IMR-90 (cell line): ENCODE measurements at regions not wholly inside any gene's neighbourhood (a gene's known extent, or its start where the extent isn't known, plus 50 kb on each side); places are given as distances from the start of the nearest gene placed in this dataset.

Experiments
- ATAC-seq: fragments of 200-7000 bp; cut with Tn5 transposase; 2 replicates; pipeline ENCODE4 v1.9.1; 2020; ENCODE audit warnings: low read depth, mild to moderate bottlenecking, moderate library complexity
- BruUV-seq: library from RNA; stranded (reverse); fragments of 400-500 nt; replicated peaks from 2 replicates; lab custom pipeline; 2021; lab: Mats Ljungman, UMichigan
- CTCF ChIA-PET: fragments of 300-600 bp; formaldehyde crosslinking; extraction: SDS; loops from one replicate; lab custom pipeline; 2021; ENCODE audit warnings: antibody characterized with exemption; lab: Yijun Ruan, JAX
- POLR2A ChIA-PET: fragments of 300-600 bp; sonication (Branson Sonifier 250); formaldehyde crosslinking; loops from one replicate; lab custom pipeline; 2022; ENCODE audit warnings: antibody characterized with exemption; ENCODE audit not compliant: unreplicated experiment; lab: Charles Lee
- DNase-seq: peaks from one replicate; pipeline ENCODE4 v3.0.0; 2013
- H2AFZ ChIP-seq: replicated peaks from 2 replicates; pipeline ENCODE3; 2013; ENCODE audit warnings: low read length, mild to moderate bottlenecking; ENCODE audit not compliant: poor library complexity
- H2AK5ac ChIP-seq: 2 replicates; pipeline ENCODE4 v1.6.1; 2013; ENCODE audit warnings: low read depth, low read length, inconsistent platforms
- H2AK9ac ChIP-seq: replicated peaks from 2 replicates; pipeline ENCODE3; 2013; ENCODE audit warnings: mild to moderate bottlenecking, low read depth, low read length, moderate library complexity; ENCODE audit not compliant: poor library complexity
- H2BK120ac ChIP-seq: 2 replicates; pipeline ENCODE4 v1.6.1; 2013; ENCODE audit warnings: low read depth, low read length, inconsistent platforms
- H2BK15ac ChIP-seq: 3 replicates; pipeline ENCODE4 v1.6.1; 2013; ENCODE audit warnings: low read depth, low read length, inconsistent platforms
- H2BK20ac ChIP-seq: 2 replicates; pipeline ENCODE4 v1.6.1; 2013; ENCODE audit warnings: low read depth, mild to moderate bottlenecking, inconsistent platforms, low read length, moderate library complexity
- H2BK5ac ChIP-seq: 2 replicates; pipeline ENCODE4 v1.6.1; 2013; ENCODE audit warnings: mild to moderate bottlenecking, low read depth, low read length, inconsistent platforms; ENCODE audit not compliant: poor library complexity, severe bottlenecking
- H3K14ac ChIP-seq: replicated peaks from 2 replicates; pipeline ENCODE4 v1.6.1; 2013; ENCODE audit warnings: low read depth, low read length, inconsistent platforms
- H3K18ac ChIP-seq: 2 replicates; pipeline ENCODE4 v1.6.1; 2013; ENCODE audit warnings: low read depth, low read length, control low read depth
- H3K23ac ChIP-seq: 2 replicates; pipeline ENCODE4 v1.6.1; 2013; ENCODE audit warnings: low read depth, low read length, inconsistent platforms
- H3K27ac ChIP-seq: 2 replicates; pipeline ENCODE4 v1.5.1; 2013; ENCODE audit warnings: mild to moderate bottlenecking, control low read depth, low read length; ENCODE audit not compliant: insufficient read depth
- H3K27me3 ChIP-seq: 2 replicates; pipeline ENCODE4 v1.6.1; 2013; ENCODE audit warnings: low read length; ENCODE audit not compliant: control insufficient read depth, insufficient read depth
- H3K36me3 ChIP-seq: 2 replicates; pipeline ENCODE4 v1.6.1; 2013; ENCODE audit warnings: low read length, mixed read lengths; ENCODE audit not compliant: control insufficient read depth, insufficient read depth
- H3K4ac ChIP-seq: 2 replicates; pipeline ENCODE4 v1.6.1; 2013; ENCODE audit warnings: low read depth, low read length, inconsistent platforms
- H3K4me1 ChIP-seq: 2 replicates; pipeline ENCODE4 v1.6.1; 2013; ENCODE audit warnings: low read length, mixed read lengths; ENCODE audit not compliant: control insufficient read depth, insufficient read depth
- H3K4me2 ChIP-seq: 2 replicates; pipeline ENCODE4 v1.6.1; 2013; ENCODE audit warnings: low read depth, mild to moderate bottlenecking, control low read depth, low read length, moderate library complexity
- H3K4me3 ChIP-seq: 2 replicates; pipeline ENCODE4 v1.5.1; 2013; ENCODE audit warnings: low read depth, mild to moderate bottlenecking, control low read depth, low read length, moderate library complexity; ENCODE audit not compliant: insufficient read depth
- H3K56ac ChIP-seq: 2 replicates; pipeline ENCODE4 v1.6.1; 2013; ENCODE audit warnings: low read length, inconsistent platforms; ENCODE audit not compliant: insufficient read depth; ENCODE audit errors: extremely low read depth
- H3K79me1 ChIP-seq, 2 experiments: 2 replicates each; pipeline ENCODE4 v1.6.1; 2013; ENCODE audit warnings: low read length in 2 of 2, inconsistent platforms in 1 of 2, low read depth in 1 of 2
- H3K9ac ChIP-seq: 2 replicates; pipeline ENCODE4 v1.6.1; 2013; ENCODE audit warnings: low read depth, low read length, control low read depth
- H3K9me1 ChIP-seq: 2 replicates; pipeline ENCODE4 v1.6.1; 2013; ENCODE audit warnings: low read length, inconsistent platforms; ENCODE audit not compliant: insufficient read depth
- H3K9me3 ChIP-seq: 2 replicates; pipeline ENCODE4 v1.6.1; 2013; ENCODE audit warnings: low read length; ENCODE audit not compliant: control insufficient read depth, insufficient read depth
- H4K20me1 ChIP-seq: 2 replicates; pipeline ENCODE4 v1.6.1; 2013; ENCODE audit warnings: low read length, inconsistent platforms; ENCODE audit not compliant: insufficient read depth
- H4K5ac ChIP-seq: 2 replicates; pipeline ENCODE4 v1.6.1; 2013; ENCODE audit warnings: mild to moderate bottlenecking, low read depth, low read length, control low read depth
- H4K8ac ChIP-seq, 2 experiments: 2 replicates each; pipeline ENCODE4 v1.6.1; 2013; ENCODE audit warnings: low read depth in 2 of 2, low read length in 2 of 2, control low read depth in 1 of 2, inconsistent platforms in 1 of 2
- H4K91ac ChIP-seq: 2 replicates; pipeline ENCODE4 v1.6.1; 2013; ENCODE audit warnings: low read depth, low read length, inconsistent platforms; ENCODE audit not compliant: insufficient read depth
- BHLHE40 ChIP-seq: fragments of 150-350 bp; IDR thresholded peaks from 2 replicates; pipeline ENCODE4 v1.6.1; 2016; ENCODE audit warnings: mild to moderate bottlenecking, low read depth, low read length
- CTCF ChIP-seq: conservative IDR thresholded peaks from 2 replicates; pipeline ENCODE4 v1.5.1; 2012; ENCODE audit warnings: mild to moderate bottlenecking, low read depth, low read length, improper control_type of control experiment
- ELK1 ChIP-seq: fragments of 150-350 bp; IDR thresholded peaks from 2 replicates; pipeline ENCODE4 v1.6.1; 2016; ENCODE audit warnings: low read depth, mild to moderate bottlenecking, low read length, moderate library complexity, borderline replicate concordance
- FOS ChIP-seq: fragments of 150-350 bp; IDR thresholded peaks from 2 replicates; pipeline ENCODE4 v1.6.1; 2016; ENCODE audit warnings: low read depth, low read length
- MAFK ChIP-seq: IDR thresholded peaks from 2 replicates; pipeline ENCODE4 v1.6.1; 2012; ENCODE audit warnings: low read depth, low read length, improper control_type of control experiment
- MAZ ChIP-seq: IDR thresholded peaks from 2 replicates; pipeline ENCODE4 v1.6.1; 2012; ENCODE audit warnings: low read depth, mild to moderate bottlenecking, low read length, improper control_type of control experiment, moderate library complexity, borderline replicate concordance
- MXI1 ChIP-seq: IDR thresholded peaks from 2 replicates; pipeline ENCODE4 v1.6.1; 2012; ENCODE audit warnings: low read depth, mild to moderate bottlenecking, low read length, moderate library complexity, borderline replicate concordance
- POLR2A ChIP-seq: IDR thresholded peaks from 2 replicates; pipeline ENCODE4 v1.6.1; 2012; ENCODE audit warnings: mild to moderate bottlenecking, low read depth, low read length
- RCOR1 ChIP-seq: IDR thresholded peaks from 2 replicates; pipeline ENCODE4 v1.6.1; 2012; ENCODE audit warnings: mild to moderate bottlenecking, low read length, improper control_type of control experiment; ENCODE audit not compliant: insufficient replicate concordance
- RFX5 ChIP-seq: IDR thresholded peaks from 2 replicates; pipeline ENCODE4 v1.8.0; 2012; ENCODE audit warnings: low read depth, mild to moderate bottlenecking, low read length, moderate library complexity
- WGBS, 2 experiments: methylation state at CpG; one replicate each; pipeline versions ENCODE4 v1.1.5 to v1.1.7; 2013; ENCODE audit warnings: missing lambda C conversion rate in 2 of 2; ENCODE audit not compliant: insufficient read length in 1 of 2; ENCODE audit errors: extremely low coverage in 2 of 2; 5-methylcytosine and 5-hydroxymethylcytosine counted together
- dilution Hi-C: fragments of 300-500 bp; cut with HindIII; formaldehyde crosslinking; loops from one replicate; pipeline ENCODE4 v1.14.3; 2018; ENCODE audit warnings: low sequenced_read_pairs; ENCODE audit not compliant: unreplicated experiment
- in situ Hi-C: fragments of 300-500 bp; cut with MboI; formaldehyde crosslinking; loops from 3 replicates; pipeline ENCODE4 v1.14.3; 2019; ENCODE audit warnings: low sequenced_read_pairs, inconsistent platforms, mixed read lengths
- intact Hi-C: fragments of 100-400 bp; cut with micrococcal nuclease; formaldehyde crosslinking; loops from 2 replicates; pipeline ENCODE4 v1.10.0; 2022

GRCh38 chr3:118101891-118102290 lies 932.8 kb downstream of the IGSF11 start:
- no peak overlapping the region for H2BK5ac ChIP-seq
- H3K9me3 ChIP-seq = no peaks in the 10 kb centered on the region
- H3K79me1 ChIP-seq = no peaks in the 10 kb centered on the region
- H4K8ac ChIP-seq = no peak overlapping the region
- H3K18ac ChIP-seq = no peak overlapping the region
- no peaks in the 10 kb centered on the region for H3K9me1 ChIP-seq
- H4K91ac ChIP-seq = no peak overlapping the region
- H4K5ac ChIP-seq = no peak overlapping the region
- no peak overlapping the region for H2AFZ ChIP-seq
- H3K4me3 ChIP-seq = no peak overlapping the region
- no peak overlapping the region for H2BK15ac ChIP-seq
- H2BK20ac ChIP-seq = no peak overlapping the region
- ChIA-PET POLR2A (no interaction called here), CTCF (no interaction called here)
- DNase-seq = no peak
- intact Hi-C loops = no loop called here
- no peaks in the 10 kb centered on the region for H3K36me3 ChIP-seq
- H3K4ac ChIP-seq = no peak overlapping the region
- dilution Hi-C loops = no loop called here
- H2BK120ac ChIP-seq = no peak overlapping the region
- H3K27ac ChIP-seq = no peak overlapping the region
- no peak overlapping the region for H3K23ac ChIP-seq
- WGBS, 2 experiments = no CpG with 5 or more reads among the region's 2 CpGs
- no peak overlapping the region for H3K14ac ChIP-seq
- no peak for TF ChIP-seq POLR2A
- TF ChIP-seq FOS = no peak
- TF ChIP-seq RFX5 = no peak
- no peak for TF ChIP-seq MAZ
- no peak for TF ChIP-seq MAFK
- no peak for TF ChIP-seq BHLHE40
- no peak for TF ChIP-seq RCOR1
- no peak for TF ChIP-seq CTCF
- no peak for TF ChIP-seq ELK1
- TF ChIP-seq MXI1 = no peak
- H3K9ac ChIP-seq = no peak overlapping the region
- no peak for ATAC-seq
- no TSS peak for BruUV-seq
- no peak overlapping the region for H2AK9ac ChIP-seq
- H3K4me1 ChIP-seq = no peaks in the 10 kb centered on the region
- no peaks in the 10 kb centered on the region for H4K20me1 ChIP-seq
- no peak overlapping the region for H3K4me2 ChIP-seq
- in situ Hi-C loops = no loop called here
- no peak overlapping the region for H3K56ac ChIP-seq
- no peak overlapping the region for H2AK5ac ChIP-seq
- H3K27me3 ChIP-seq = peaks cover 4% of the 10 kb centered on the region; the same call in 1 of the 2 replicates
